VCaP (cell line): ENCODE measurements at regions not wholly inside any gene's neighbourhood (a gene's known extent, or its start where the extent isn't known, plus 50 kb on each side); places are given as distances from the start of the nearest gene placed in this dataset.

Source experiments
- H3K27ac ChIP-seq: fragments of 450-650 bp; 2 replicates; pipeline ENCODE4 v1.5.1; 2017
- CTCF ChIP-seq: fragments of 450-650 bp; conservative IDR thresholded peaks from 2 replicates; pipeline ENCODE4 v1.5.1; 2017; ENCODE audit warnings: mild to moderate bottlenecking, moderate library complexity

GRCh38 chr1:116321766-116322175, 51.3 kb upstream of the ATP1A1 start:
- no peak for TF ChIP-seq CTCF
- no peak overlapping the region for H3K27ac ChIP-seq

- H3K27ac ChIP-seq: no peak overlapping the region
- TF ChIP-seq CTCF: no peak
Observed at GRCh38 chr1:116322752-116323405, 50.2 kb upstream of the ATP1A1 start.
